ENCODE measurements at regions not wholly inside any gene's neighbourhood (a gene's known extent, or its start where the extent isn't known, plus 50 kb on each side); places are given as distances from the start of the nearest gene placed in this dataset.

GRCh38 chr1:37244815-37245214, 210.5 kb upstream of the GRIK3 start:
- TF ChIP-seq YY1 (IDR thresholded peaks at IDR 0.05; ENCODE audit: insufficient read depth, insufficient read length) (no peak), SUZ12 (IDR thresholded peaks at IDR 0.05; ENCODE audit: extremely low read depth, insufficient read depth, insufficient read length) (no peak)
